ENCODE measurements at regions not wholly inside any gene's neighbourhood (a gene's known extent, or its start where the extent isn't known, plus 50 kb on each side); places are given as distances from the start of the nearest gene placed in this dataset.

DNA sequence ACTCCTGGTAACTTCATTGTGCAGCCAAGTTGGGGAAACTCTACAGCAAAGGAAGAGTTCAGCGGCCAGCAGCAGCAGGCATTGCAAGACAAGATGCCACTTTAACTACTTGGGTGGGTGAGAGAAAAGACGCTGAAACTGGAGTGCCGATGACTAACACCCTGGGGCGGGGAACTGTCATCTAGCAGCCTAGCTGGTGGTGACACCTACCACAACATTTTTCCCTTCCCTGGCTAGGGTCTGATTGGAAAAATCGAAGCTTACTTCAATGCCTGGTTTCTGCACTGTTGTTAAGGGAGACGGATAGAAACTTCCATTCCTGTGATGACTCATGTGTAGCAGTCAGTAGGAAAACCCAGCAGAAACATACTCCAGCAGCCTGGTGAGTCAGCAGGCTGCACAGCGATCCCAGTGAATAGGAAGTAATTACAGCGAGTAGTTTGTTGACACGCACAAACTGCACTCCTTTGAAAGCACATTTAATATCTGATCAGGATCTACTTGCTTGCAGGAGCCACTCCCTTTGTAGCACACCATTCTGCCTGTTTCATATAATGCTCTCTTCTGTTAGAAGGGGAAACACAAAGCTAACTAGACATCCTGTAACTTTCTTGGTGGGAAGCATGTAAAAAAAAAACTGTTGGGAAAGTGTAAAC is 62.1 kb upstream of the MAPRE2 start (continued):
- TF ChIP-seq CHD1 (IDR thresholded peaks at IDR 0.05; ENCODE audit: low read depth, low read length), result no peak

DNA sequence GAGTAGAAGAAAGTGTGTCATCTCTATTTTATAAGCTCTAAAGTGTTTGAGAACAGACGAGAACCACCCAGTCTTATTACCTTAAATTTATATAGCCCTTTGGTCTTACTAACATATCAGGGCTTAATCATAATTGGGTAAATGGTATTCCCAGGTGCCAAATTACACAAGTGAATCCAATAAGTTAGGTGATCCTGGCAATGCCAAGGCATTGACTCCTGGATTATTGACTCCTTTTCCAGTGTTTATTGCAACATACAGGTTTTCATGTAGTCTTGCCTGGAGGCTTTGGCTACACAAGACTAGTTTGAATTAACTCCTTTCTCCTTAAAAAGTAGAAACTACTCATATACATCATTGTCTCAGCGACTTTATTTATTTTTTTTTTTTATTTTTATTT is 59.7 kb upstream of the MAPRE2 start:
- in situ Hi-C loops (cut with MboI; ENCODE audit: low sequenced_read_pairs), result no loop called here
- Histone ChIP-seq H4K20me1 (ENCODE audit: insufficient read depth, low read length) (no peaks in the 10 kb centered on the region), H3K9me1 (ENCODE audit: insufficient read depth, low read length) (no peaks in the 10 kb centered on the region), H2BK5ac (ENCODE audit: low read depth, low read length, poor library complexity, severe bottlenecking) (no peak overlapping the region), H2BK120ac (ENCODE audit: low read depth, low read length) (no peak overlapping the region), H3K4me1 (ENCODE audit: control insufficient read depth, insufficient read depth, low read length) (no peaks in the 10 kb centered on the region), H4K91ac (ENCODE audit: insufficient read depth, low read depth, low read length) (no peak overlapping the region), H3K4me3 (ENCODE audit: insufficient read depth, low read depth, low read length) (no peak overlapping the region), H3K4ac (ENCODE audit: low read depth, low read length) (no peak overlapping the region), H2BK15ac (ENCODE audit: low read depth, low read length) (no peak overlapping the region), H2AK9ac (replicated peaks; ENCODE audit: low read depth, low read length, poor library complexity) (no peak overlapping the region), H3K18ac (ENCODE audit: low read depth, low read length) (no peak overlapping the region), H4K5ac (ENCODE audit: low read depth, low read length) (no peak overlapping the region), H3K14ac (replicated peaks; ENCODE audit: low read depth, low read length) (no peak overlapping the region), H2AK5ac (ENCODE audit: low read depth, low read length) (no peak overlapping the region), H3K79me1 (ENCODE audit: low read depth in 1 of 2, low read length in 2 of 2) (no peaks in the 10 kb centered on the region), H3K4me2 (ENCODE audit: low read depth, low read length) (no peak overlapping the region), H3K9me3 (ENCODE audit: control insufficient read depth, insufficient read depth, low read length) (no peaks in the 10 kb centered on the region), H3K56ac (ENCODE audit: extremely low read depth, insufficient read depth, low read length) (no peak overlapping the region), H3K9ac (ENCODE audit: low read depth, low read length) (no peak overlapping the region), H3K23ac (ENCODE audit: low read depth, low read length) (no peak overlapping the region), H3K27me3 (ENCODE audit: control insufficient read depth, insufficient read depth, low read length) (peaks cover 8% of the 10 kb centered on the region), H3K36me3 (ENCODE audit: control insufficient read depth, insufficient read depth, low read length) (no peaks in the 10 kb centered on the region), H2AFZ (replicated peaks; ENCODE audit: low read length, poor library complexity) (no peak overlapping the region), H4K8ac (ENCODE audit: low read depth in 2 of 2, low read length in 2 of 2) (no peak overlapping the region), H2BK20ac (ENCODE audit: low read depth, low read length) (no peak overlapping the region), H3K27ac (ENCODE audit: insufficient read depth, low read length) (no peak overlapping the region)
- BruUV-seq (replicated peaks), result no TSS peak
- intact Hi-C loops (cut with micrococcal nuclease), result no loop called here
- no CpG with 5 or more reads among the region's 2 CpGs for WGBS, 2 experiments (ENCODE audit: extremely low coverage in 2 of 2, insufficient read length in 1 of 2)
- DNase-seq, result no peak
- dilution Hi-C loops (cut with HindIII; ENCODE audit: low sequenced_read_pairs, unreplicated experiment), result no loop called here
- no peak for ATAC-seq (ENCODE audit: low read depth)
- ChIA-PET POLR2A (ENCODE audit: unreplicated experiment) (interaction anchor here (0.5 kb wide), 1 partner anchor 1452 kb away, joined by 3 read pairs; no protein-coding TSS in a partner anchor), CTCF (interaction anchor here (1.0 kb wide), 1 partner anchor 15 kb away, joined by 4 read pairs; no protein-coding TSS in a partner anchor)
- no peak for TF ChIP-seq RFX5 (IDR thresholded peaks at IDR 0.05; ENCODE audit: low read depth, low read length)
- no peak for TF ChIP-seq CEBPB (IDR thresholded peaks at IDR 0.05; ENCODE audit: low read depth, low read length)
- no peak for TF ChIP-seq FOS (IDR thresholded peaks at IDR 0.05; ENCODE audit: low read depth, low read length)
- TF ChIP-seq MXI1 (IDR thresholded peaks at IDR 0.05; ENCODE audit: borderline replicate concordance, low read depth, low read length), result no peak
- TF ChIP-seq RCOR1 (IDR thresholded peaks at IDR 0.05; ENCODE audit: insufficient replicate concordance, low read length), result no peak
- TF ChIP-seq CTCF (conservative IDR thresholded peaks at IDR 0.05; ENCODE audit: low read depth, low read length), result no peak
- TF ChIP-seq SMC3 (IDR thresholded peaks at IDR 0.05; ENCODE audit: low read depth, low read length), result no peak
- TF ChIP-seq POLR2A (IDR thresholded peaks at IDR 0.05; ENCODE audit: low read depth, low read length), result no peak
- no peak for TF ChIP-seq BHLHE40 (IDR thresholded peaks at IDR 0.05; ENCODE audit: low read depth, low read length)
- TF ChIP-seq CHD1 (IDR thresholded peaks at IDR 0.05; ENCODE audit: low read depth, low read length), result no peak
- TF ChIP-seq RAD21 (IDR thresholded peaks at IDR 0.05; ENCODE audit: low read length), result no peak
- TF ChIP-seq USF2 (IDR thresholded peaks at IDR 0.05; ENCODE audit: low read depth, low read length), result no peak
- TF ChIP-seq NFE2L2 (IDR thresholded peaks at IDR 0.05; ENCODE audit: low read depth, low read length), result no peak
- no peak for TF ChIP-seq MAZ (IDR thresholded peaks at IDR 0.05; ENCODE audit: borderline replicate concordance, low read depth, low read length)
